ENCODE measurements at regions not wholly inside any gene's neighbourhood (a gene's known extent, or its start where the extent isn't known, plus 50 kb on each side); places are given as distances from the start of the nearest gene placed in this dataset.

- no peak for TF ChIP-seq TCF12 (IDR thresholded peaks at IDR 0.05; ENCODE audit: low read depth, low read length)
- TF ChIP-seq HDAC6 (IDR thresholded peaks at IDR 0.05; ENCODE audit: unreplicated experiment): no peak
- peak; percentile 65 for TF ChIP-seq JUNB (IDR thresholded peaks at IDR 0.05)
- peak; percentile 40; the same call in 1 of the 2 replicates for TF ChIP-seq MTA2 (IDR thresholded peaks at IDR 0.05; ENCODE audit: low read depth)
- TF ChIP-seq TARDBP (IDR thresholded peaks at IDR 0.05; ENCODE audit: borderline replicate concordance): no peak
- TF ChIP-seq LARP7 (IDR thresholded peaks at IDR 0.05): no peak
- TF ChIP-seq RAD51 (IDR thresholded peaks at IDR 0.05): 0 out of 2 replicates have a peak, but pooled peaks have one; percentile 30
- no peak for TF ChIP-seq ZBED1 (IDR thresholded peaks at IDR 0.05; ENCODE audit: borderline replicate concordance)
- no peak for TF ChIP-seq POLR2A (IDR thresholded peaks at IDR 0.05; ENCODE audit: low read depth, low read length)
- TF ChIP-seq ZNF622 (IDR thresholded peaks at IDR 0.05): no peak
- no peak for TF ChIP-seq TBL1XR1 (IDR thresholded peaks at IDR 0.05; ENCODE audit: low read depth, low read length)
- TF ChIP-seq ELK1 (IDR thresholded peaks at IDR 0.05; ENCODE audit: low read depth, low read length): no peak
- TF ChIP-seq ZZZ3 (IDR thresholded peaks at IDR 0.05; ENCODE audit: control insufficient read depth, insufficient read length, low read depth): no peak
- TF ChIP-seq FOXK2 (IDR thresholded peaks at IDR 0.05): peak; percentile 87
- TF ChIP-seq CREB1 (IDR thresholded peaks at IDR 0.05; ENCODE audit: low read depth): peak; percentile 78
- TF ChIP-seq ATF7 (IDR thresholded peaks at IDR 0.05; ENCODE audit: low read depth): peak; percentile 99
- TF ChIP-seq MTA3 (IDR thresholded peaks at IDR 0.05; ENCODE audit: borderline replicate concordance, low read length): no peak
- TF ChIP-seq SMARCA5 (IDR thresholded peaks at IDR 0.05): peak; percentile 53
- peak; percentile 44; the same call in 1 of the 2 replicates for TF ChIP-seq NBN (IDR thresholded peaks at IDR 0.05)
- TF ChIP-seq, protein P1, sequence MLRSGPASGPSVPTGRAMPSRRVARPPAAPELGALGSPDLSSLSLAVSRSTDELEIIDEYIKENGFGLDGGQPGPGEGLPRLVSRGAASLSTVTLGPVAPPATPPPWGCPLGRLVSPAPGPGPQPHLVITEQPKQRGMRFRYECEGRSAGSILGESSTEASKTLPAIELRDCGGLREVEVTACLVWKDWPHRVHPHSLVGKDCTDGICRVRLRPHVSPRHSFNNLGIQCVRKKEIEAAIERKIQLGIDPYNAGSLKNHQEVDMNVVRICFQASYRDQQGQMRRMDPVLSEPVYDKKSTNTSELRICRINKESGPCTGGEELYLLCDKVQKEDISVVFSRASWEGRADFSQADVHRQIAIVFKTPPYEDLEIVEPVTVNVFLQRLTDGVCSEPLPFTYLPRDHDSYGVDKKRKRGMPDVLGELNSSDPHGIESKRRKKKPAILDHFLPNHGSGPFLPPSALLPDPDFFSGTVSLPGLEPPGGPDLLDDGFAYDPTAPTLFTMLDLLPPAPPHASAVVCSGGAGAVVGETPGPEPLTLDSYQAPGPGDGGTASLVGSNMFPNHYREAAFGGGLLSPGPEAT (IDR thresholded peaks at IDR 0.05; ENCODE audit: low read depth): no peak
- TF ChIP-seq CHD4 (IDR thresholded peaks at IDR 0.05): no peak
- no peak for TF ChIP-seq ETV6 (conservative IDR thresholded peaks at IDR 0.05 in 1 of 2, IDR thresholded peaks at IDR 0.05 in 1 of 2; ENCODE audit: borderline replicate concordance in 1 of 2, low read depth in 1 of 2)
- TF ChIP-seq, protein P2, sequence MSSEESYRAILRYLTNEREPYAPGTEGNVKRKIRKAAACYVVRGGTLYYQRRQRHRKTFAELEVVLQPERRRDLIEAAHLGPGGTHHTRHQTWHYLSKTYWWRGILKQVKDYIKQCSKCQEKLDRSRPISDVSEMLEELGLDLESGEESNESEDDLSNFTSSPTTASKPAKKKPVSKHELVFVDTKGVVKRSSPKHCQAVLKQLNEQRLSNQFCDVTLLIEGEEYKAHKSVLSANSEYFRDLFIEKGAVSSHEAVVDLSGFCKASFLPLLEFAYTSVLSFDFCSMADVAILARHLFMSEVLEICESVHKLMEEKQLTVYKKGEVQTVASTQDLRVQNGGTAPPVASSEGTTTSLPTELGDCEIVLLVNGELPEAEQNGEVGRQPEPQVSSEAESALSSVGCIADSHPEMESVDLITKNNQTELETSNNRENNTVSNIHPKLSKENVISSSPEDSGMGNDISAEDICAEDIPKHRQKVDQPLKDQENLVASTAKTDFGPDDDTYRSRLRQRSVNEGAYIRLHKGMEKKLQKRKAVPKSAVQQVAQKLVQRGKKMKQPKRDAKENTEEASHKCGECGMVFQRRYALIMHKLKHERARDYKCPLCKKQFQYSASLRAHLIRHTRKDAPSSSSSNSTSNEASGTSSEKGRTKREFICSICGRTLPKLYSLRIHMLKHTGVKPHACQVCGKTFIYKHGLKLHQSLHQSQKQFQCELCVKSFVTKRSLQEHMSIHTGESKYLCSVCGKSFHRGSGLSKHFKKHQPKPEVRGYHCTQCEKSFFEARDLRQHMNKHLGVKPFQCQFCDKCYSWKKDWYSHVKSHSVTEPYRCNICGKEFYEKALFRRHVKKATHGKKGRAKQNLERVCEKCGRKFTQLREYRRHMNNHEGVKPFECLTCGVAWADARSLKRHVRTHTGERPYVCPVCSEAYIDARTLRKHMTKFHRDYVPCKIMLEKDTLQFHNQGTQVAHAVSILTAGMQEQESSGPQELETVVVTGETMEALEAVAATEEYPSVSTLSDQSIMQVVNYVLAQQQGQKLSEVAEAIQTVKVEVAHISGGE (CRISPR knock-in tag; IDR thresholded peaks at IDR 0.05): no peak
- TF ChIP-seq, protein P3, sequence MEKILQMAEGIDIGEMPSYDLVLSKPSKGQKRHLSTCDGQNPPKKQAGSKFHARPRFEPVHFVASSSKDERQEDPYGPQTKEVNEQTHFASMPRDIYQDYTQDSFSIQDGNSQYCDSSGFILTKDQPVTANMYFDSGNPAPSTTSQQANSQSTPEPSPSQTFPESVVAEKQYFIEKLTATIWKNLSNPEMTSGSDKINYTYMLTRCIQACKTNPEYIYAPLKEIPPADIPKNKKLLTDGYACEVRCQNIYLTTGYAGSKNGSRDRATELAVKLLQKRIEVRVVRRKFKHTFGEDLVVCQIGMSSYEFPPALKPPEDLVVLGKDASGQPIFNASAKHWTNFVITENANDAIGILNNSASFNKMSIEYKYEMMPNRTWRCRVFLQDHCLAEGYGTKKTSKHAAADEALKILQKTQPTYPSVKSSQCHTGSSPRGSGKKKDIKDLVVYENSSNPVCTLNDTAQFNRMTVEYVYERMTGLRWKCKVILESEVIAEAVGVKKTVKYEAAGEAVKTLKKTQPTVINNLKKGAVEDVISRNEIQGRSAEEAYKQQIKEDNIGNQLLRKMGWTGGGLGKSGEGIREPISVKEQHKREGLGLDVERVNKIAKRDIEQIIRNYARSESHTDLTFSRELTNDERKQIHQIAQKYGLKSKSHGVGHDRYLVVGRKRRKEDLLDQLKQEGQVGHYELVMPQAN (conservative IDR thresholded peaks at IDR 0.05): no peak
- no peak for TF ChIP-seq NFIC (IDR thresholded peaks at IDR 0.05; ENCODE audit: low read depth, low read length)
- TF ChIP-seq ZNF24 (IDR thresholded peaks at IDR 0.05): no peak
Observed at GRCh38 chr2:44087036-44087713, 81.5 kb upstream of the PPM1B start (continued).
